ENCODE measurements at regions not wholly inside any gene's neighbourhood (a gene's known extent, or its start where the extent isn't known, plus 50 kb on each side); places are given as distances from the start of the nearest gene placed in this dataset.

GRCh38 chr6:51513891-51514747, 573.3 kb downstream of the PKHD1 start:
- no peak for TF ChIP-seq CTCF (IDR thresholded peaks at IDR 0.05; ENCODE audit: insufficient read depth, low read length, poor library complexity, severe bottlenecking)
- TF ChIP-seq EZH2phosphoT487 (conservative IDR thresholded peaks at IDR 0.05; ENCODE audit: low read length) = no peak
